SK-N-MC (cell line): ENCODE measurements at regions not wholly inside any gene's neighbourhood (a gene's known extent, or its start where the extent isn't known, plus 50 kb on each side); places are given as distances from the start of the nearest gene placed in this dataset.

Experiments
- DNase-seq: peaks from one replicate; pipeline ENCODE4 v3.0.0-alpha.2; 2011; ENCODE audit warnings: low read depth, low spot score
- H3K27ac ChIP-seq: fragments of 200-600 bp; sonication (generic); 2 replicates; pipeline ENCODE4 v1.5.1; 2016; ENCODE audit warnings: mixed run types
- H3K36me3 ChIP-seq: fragments of 200-600 bp; sonication (generic); 2 replicates; pipeline ENCODE4 v1.6.1; 2017; ENCODE audit warnings: antibody characterized with exemption, low read length, mixed read lengths; ENCODE audit not compliant: insufficient read depth
- H3K4me3 ChIP-seq: fragments of 200-600 bp; sonication (generic); 2 replicates; pipeline ENCODE4 v1.5.1; 2016
- H3K9ac ChIP-seq: fragments of 200-600 bp; sonication (generic); 2 replicates; pipeline ENCODE4 v1.8.0; 2017; ENCODE audit warnings: mixed run types, mixed read lengths; ENCODE audit not compliant: insufficient read length
- H3K9me3 ChIP-seq: fragments of 200-600 bp; sonication (generic); 2 replicates; pipeline ENCODE4 v1.6.1; 2017; ENCODE audit warnings: low read depth, mild to moderate bottlenecking, antibody characterized with exemption, low read length, moderate library complexity, mixed read lengths
- EZH2 ChIP-seq: fragments of 200-600 bp; sonication (generic); IDR thresholded peaks from one replicate; pipeline ENCODE4 v1.6.1; 2017; ENCODE audit warnings: antibody characterized with exemption
- FOXP2 ChIP-seq: optimal IDR thresholded peaks from 2 replicates; pipeline ENCODE3; 2011; ENCODE audit warnings: mild to moderate bottlenecking, moderate library complexity; ENCODE audit not compliant: insufficient read depth; ENCODE audit errors: extremely low read length, control extremely low read depth
- POLR2AphosphoS5 ChIP-seq: IDR thresholded peaks from 2 replicates; pipeline ENCODE4 v1.6.1; 2012; ENCODE audit warnings: mild to moderate bottlenecking, low read depth, low read length, borderline replicate concordance

DNA sequence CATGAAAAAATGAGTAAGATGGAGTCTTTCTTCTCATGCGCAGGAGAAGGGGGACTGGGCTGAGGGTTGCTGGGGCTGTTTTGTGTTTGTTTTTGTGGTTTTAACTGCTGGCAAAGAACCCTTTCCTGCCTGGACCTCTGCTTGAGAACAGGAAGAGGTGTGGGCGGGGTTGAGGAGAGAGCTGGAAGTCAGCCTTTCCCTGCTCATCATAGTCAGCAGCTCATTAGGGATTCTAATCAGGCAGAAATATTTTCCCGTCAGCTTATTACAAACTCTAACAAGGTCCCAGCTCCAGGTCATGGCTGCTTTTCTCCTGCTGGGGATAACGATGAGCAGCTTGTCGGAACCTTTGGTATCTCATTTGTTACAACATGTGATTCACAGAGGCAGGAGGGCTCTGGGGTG, 185.0 kb upstream of the NRXN3 start:
- no peak overlapping the region; the same call in 1 of the 2 replicates for H3K27ac ChIP-seq
- H3K9me3 ChIP-seq, result no peaks in the 10 kb centered on the region
- H3K4me3 ChIP-seq, result peak overlapping the region; percentile 23
- TF ChIP-seq FOXP2 (peak; percentile 67), EZH2 (no peak), POLR2AphosphoS5 (no peak)
- no peak for DNase-seq
- no peak overlapping the region for H3K9ac ChIP-seq
- no peaks in the 10 kb centered on the region for H3K36me3 ChIP-seq

DNA sequence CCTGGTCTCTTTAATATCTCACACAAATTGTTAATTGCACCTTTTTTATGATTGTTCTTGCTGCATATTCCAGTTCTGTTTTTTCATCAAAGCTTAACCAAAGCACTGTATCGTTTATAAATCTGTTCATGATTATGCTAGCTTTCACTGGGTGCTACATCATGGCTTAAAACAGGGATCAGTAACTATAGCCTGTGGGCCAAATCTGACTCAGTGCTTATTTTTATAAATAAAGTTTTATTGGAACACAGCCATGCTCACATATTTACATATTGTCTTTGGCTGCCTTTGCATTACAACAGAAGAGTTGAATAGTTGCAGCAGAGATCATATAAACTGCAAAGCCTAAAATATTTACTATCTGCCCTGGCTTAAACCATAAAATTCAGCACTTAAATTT, 183.4 kb upstream of the NRXN3 start:
- no peaks in the 10 kb centered on the region for H3K9me3 ChIP-seq
- peak overlapping the region; percentile 82 for H3K27ac ChIP-seq
- no peak for DNase-seq
- H3K36me3 ChIP-seq, result no peaks in the 10 kb centered on the region
- no peak overlapping the region for H3K4me3 ChIP-seq
- no peak for TF ChIP-seq POLR2AphosphoS5
- TF ChIP-seq FOXP2, result no peak
- no peak for TF ChIP-seq EZH2
- no peak overlapping the region for H3K9ac ChIP-seq

DNA sequence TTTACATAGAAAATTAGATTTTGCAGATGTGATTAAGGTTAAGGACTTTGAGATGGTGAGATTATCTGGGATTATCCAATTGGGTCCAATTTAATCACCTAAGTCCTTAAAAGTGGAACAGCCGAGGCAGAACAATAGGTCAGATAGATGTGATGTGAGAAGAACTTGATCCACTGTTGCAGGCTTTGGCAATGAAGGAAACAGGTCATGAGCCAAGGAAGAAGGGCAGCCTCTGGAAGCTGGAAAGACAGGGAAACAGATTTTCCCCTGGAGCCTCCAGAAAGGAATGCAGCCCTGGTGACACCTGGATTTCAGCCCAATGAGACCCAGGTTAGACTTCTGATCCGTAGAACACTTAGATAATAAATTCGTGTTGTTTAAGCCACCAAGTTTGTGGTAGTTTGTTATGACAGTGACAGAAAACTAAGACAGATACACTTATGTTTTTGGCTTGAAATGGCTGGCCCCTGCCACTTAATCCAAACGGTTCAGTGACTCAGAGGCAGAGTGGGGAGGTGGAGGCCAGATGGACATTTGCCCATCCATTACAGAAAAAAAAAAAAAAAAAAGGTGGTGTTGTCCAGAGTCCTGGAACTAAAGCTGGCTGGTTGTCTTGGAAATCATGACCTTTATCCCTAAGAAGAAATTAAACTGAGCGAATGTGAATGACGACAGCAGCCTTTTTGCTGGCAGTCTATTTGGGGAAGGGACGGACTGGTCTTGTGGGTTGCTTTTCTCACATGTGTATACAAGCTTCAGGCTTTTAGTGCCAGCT, 181.9 kb upstream of the NRXN3 start:
- Histone ChIP-seq H3K4me3 (no peak overlapping the region), H3K36me3 (no peaks in the 10 kb centered on the region), H3K9me3 (no peaks in the 10 kb centered on the region), H3K9ac (no peak overlapping the region), H3K27ac (no peak overlapping the region)
- DNase-seq, result no peak
- TF ChIP-seq FOXP2 (no peak), EZH2 (no peak), POLR2AphosphoS5 (no peak)

DNA sequence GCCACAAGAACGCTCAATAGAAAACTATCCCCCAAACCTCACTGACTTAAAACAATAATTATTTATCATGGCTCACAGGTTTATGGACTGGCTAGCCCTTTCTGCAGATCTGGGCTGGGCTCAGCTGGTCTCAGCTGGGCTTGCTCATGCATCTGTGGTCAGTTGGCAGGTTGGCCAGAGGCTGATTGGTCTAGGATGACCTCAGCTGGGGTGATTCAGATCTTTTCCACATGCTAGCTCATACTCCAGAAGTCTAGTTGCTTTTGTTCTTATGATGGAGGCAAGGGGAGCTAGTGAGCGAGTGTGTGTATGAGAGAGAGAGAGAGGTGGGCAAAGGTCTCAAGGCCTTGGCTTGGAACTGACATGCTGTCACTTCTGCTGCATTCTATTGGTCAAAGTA, 181.2 kb upstream of the NRXN3 start:
- Histone ChIP-seq H3K36me3 (no peaks in the 10 kb centered on the region), H3K9ac (no peak overlapping the region), H3K9me3 (no peaks in the 10 kb centered on the region), H3K4me3 (no peak overlapping the region), H3K27ac (no peak overlapping the region)
- DNase-seq, result no peak
- TF ChIP-seq EZH2 (no peak), POLR2AphosphoS5 (no peak), FOXP2 (no peak)

DNA sequence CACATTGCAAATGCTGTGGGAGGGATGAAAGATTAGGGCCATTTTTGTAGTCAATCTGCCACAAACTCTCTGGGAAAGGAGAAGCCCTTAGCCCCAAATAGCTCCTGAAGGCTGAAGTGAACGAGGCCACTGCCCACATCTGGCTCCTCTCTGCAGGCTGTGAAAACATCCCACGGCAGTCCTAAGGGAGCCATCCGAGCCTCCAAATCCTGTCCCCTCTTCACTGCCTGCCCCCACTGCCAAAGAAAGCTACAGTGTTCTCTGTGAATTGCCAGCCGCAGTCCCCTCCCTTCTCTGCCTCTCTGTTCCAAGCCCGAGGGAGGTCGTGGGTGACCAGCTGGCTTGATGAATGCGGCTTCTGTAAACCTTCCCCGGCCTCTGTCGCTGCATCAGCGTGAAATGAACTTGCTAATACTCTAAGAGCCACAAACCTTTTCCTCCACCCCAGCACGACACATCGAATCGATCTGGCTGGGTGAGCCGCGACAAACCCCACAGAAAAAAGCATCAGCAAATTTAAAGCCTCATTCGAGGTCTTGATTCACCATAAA, 180.7 kb upstream of the NRXN3 start:
- TF ChIP-seq EZH2 (no peak), FOXP2 (no peak), POLR2AphosphoS5 (no peak)
- H3K4me3 ChIP-seq, result no peak overlapping the region
- no peak for DNase-seq
- no peak overlapping the region for H3K9ac ChIP-seq
- no peak overlapping the region for H3K27ac ChIP-seq
- H3K36me3 ChIP-seq, result no peaks in the 10 kb centered on the region
- no peaks in the 10 kb centered on the region for H3K9me3 ChIP-seq

DNA sequence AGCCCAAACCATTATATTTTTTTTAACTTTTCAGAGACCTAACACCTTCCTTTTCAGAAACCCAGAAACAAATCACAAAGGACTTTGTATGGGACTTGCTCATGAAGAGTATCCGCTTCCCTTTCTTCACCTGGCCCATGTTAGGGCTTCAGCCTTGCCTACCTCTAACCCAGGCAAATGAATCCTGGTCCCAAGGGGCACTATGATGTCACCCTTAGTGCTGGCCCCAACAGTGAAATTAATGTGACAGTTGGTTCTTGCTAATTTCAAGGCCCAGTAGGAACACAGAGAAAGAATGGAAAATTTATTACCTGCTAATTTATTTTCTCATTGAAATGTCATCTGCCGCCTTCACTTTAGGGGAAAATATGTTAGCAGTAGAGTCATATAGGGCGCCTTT, 179.8 kb upstream of the NRXN3 start:
- no peak for DNase-seq
- TF ChIP-seq FOXP2 (no peak), EZH2 (no peak), POLR2AphosphoS5 (no peak)
- Histone ChIP-seq H3K9me3 (no peaks in the 10 kb centered on the region), H3K9ac (no peak overlapping the region), H3K4me3 (no peak overlapping the region), H3K27ac (no peak overlapping the region), H3K36me3 (no peaks in the 10 kb centered on the region)

DNA sequence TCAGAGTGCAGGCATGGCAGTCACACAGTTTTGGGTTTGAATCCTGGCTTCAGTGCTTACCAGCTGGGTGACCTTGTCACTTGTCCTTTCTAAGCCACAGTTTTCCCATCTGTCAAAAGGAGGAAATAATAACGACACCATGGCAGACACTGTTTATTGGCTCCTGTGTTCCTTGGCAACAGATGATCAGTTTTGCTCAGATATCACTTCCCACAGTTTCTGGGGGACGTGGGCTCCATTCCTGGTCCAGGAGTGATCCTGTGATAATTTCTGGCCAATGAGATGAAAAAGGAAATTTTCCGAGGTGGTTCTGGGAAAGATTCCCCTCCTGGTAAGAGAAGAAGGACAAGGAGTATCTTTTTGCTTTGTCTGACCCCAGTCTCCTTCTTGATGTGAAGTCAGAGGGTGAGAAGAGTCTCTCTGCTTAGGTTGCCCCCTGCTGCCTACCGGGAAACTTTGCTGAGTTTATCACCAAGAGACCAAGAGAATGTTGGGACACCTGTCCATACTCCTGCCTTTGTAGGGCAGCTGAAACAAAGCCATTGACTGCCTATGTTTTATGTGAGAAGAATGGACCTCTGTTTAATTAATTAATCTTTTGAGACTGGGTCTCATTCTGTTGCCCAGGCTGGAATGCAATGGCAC, 178.9 kb upstream of the NRXN3 start:
- no peak overlapping the region for H3K27ac ChIP-seq
- no peak overlapping the region for H3K4me3 ChIP-seq
- no peak overlapping the region for H3K9ac ChIP-seq
- no peak for TF ChIP-seq POLR2AphosphoS5
- TF ChIP-seq FOXP2, result no peak
- TF ChIP-seq EZH2, result no peak
- H3K36me3 ChIP-seq, result no peaks in the 10 kb centered on the region
- H3K9me3 ChIP-seq, result no peaks in the 10 kb centered on the region
- DNase-seq, result no peak

DNA sequence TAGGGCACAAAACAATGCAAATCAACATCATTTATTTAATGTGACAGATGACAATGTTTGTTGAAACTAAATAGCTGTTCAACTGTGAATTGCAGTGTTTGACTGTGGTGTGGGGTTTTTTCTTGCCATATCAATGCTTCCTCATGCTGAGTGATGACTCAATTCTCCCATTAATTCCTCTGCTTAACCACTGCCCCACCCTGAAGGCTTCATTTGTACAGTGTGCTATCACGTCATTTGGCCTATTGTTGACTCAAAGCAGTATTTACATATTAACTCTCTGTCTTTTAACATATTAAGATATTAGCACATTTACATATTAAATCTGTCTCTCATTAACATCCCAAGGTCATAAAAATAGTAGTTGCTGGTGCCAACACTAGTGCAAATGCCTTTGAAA, 164.8 kb upstream of the NRXN3 start:
- no peak for DNase-seq
- TF ChIP-seq POLR2AphosphoS5 (no peak), FOXP2 (no peak), EZH2 (no peak)
- Histone ChIP-seq H3K36me3 (no peaks in the 10 kb centered on the region), H3K27ac (no peak overlapping the region), H3K9me3 (no peaks in the 10 kb centered on the region), H3K4me3 (no peak overlapping the region), H3K9ac (no peak overlapping the region)
